ENCODE measurements at regions not wholly inside any gene's neighbourhood (a gene's known extent, or its start where the extent isn't known, plus 50 kb on each side); places are given as distances from the start of the nearest gene placed in this dataset.

DNA sequence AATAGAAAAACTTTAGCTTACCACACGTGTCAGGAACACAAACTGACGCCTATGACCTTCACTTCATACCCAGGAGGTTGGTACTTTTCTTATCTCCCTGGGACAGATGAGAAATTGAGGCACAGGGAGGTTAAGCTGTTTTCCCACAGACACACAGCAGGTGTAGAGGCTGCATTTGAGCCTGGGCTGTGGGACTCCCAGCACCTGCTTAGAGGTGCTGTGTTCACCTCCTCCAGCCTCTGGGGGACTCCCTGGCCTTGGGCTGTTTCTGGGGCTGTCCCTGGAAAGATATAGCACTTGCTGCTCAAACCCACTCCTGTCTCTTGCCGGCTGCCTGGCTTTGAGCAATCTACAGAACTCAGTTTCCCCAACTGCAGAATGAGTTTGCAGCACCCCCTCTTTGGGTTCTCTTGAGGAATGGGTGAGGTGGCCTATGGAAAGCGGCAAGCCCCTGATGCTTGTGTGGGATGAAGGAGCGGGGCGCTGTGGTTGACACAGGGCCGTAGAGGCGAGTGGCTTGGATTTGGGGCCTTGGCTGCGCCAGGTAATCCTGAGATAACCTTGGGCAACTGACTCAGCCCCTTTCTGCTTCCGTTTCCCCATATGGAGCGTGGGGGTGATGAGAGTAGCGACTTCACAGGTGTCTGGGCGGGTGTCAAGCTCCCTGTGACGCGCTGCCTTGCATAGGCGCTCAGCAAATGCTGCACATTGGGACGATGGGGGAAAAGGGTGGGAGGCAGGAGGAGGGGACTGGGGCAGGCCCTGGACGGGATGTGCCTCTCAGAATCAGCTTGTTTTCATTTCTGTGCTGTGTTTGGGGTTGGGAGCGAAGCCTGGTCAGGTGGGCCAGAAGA is 104.5 kb upstream of the CIBAR2 start:
- no peak for TF ChIP-seq POLR2A (IDR thresholded peaks at IDR 0.05)
- TF ChIP-seq, protein P1, sequence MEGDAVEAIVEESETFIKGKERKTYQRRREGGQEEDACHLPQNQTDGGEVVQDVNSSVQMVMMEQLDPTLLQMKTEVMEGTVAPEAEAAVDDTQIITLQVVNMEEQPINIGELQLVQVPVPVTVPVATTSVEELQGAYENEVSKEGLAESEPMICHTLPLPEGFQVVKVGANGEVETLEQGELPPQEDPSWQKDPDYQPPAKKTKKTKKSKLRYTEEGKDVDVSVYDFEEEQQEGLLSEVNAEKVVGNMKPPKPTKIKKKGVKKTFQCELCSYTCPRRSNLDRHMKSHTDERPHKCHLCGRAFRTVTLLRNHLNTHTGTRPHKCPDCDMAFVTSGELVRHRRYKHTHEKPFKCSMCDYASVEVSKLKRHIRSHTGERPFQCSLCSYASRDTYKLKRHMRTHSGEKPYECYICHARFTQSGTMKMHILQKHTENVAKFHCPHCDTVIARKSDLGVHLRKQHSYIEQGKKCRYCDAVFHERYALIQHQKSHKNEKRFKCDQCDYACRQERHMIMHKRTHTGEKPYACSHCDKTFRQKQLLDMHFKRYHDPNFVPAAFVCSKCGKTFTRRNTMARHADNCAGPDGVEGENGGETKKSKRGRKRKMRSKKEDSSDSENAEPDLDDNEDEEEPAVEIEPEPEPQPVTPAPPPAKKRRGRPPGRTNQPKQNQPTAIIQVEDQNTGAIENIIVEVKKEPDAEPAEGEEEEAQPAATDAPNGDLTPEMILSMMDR (IDR thresholded peaks at IDR 0.05), result no peak
- TF ChIP-seq POLR2AphosphoS5 (IDR thresholded peaks at IDR 0.05; ENCODE audit: insufficient read depth in 1 of 2, low read depth in 1 of 2), result no peak

All from vagina (tissue), 2 donors.